Aorta (tissue), 5 donors: ENCODE measurements at regions not wholly inside any gene's neighbourhood (a gene's known extent, or its start where the extent isn't known, plus 50 kb on each side); places are given as distances from the start of the nearest gene placed in this dataset.

ENCODE experiments used
- ATAC-seq: fragments of 200-7000 bp; cut with Tn5 transposase; one replicate; pipeline ENCODE4 v1.9.1; 2022; ENCODE audit warnings: moderate library complexity; ENCODE audit not compliant: low FRiP score
- DNase-seq, 2 donors: peaks; one replicate each; pipeline ENCODE4 v3.0.0-alpha.2; 2020
- H3K27ac ChIP-seq, 2 donors: one replicate each; pipeline ENCODE4 v1.5.1; 2013; ENCODE audit warnings: low read length in 2 of 2, mild to moderate bottlenecking in 2 of 2, moderate library complexity in 2 of 2, control low read depth in 1 of 2, inconsistent platforms in 1 of 2, low read depth in 1 of 2
- H3K27me3 ChIP-seq, 2 donors: one replicate each; pipeline ENCODE4 v1.6.1; 2013; ENCODE audit warnings: control low read depth in 1 of 2, low read length in 1 of 2, mild to moderate bottlenecking in 1 of 2, moderate library complexity in 1 of 2; ENCODE audit not compliant: insufficient read depth in 2 of 2, control insufficient read depth in 1 of 2
- H3K36me3 ChIP-seq, 2 donors: one replicate each; pipeline ENCODE4 v1.6.1; 2013; ENCODE audit warnings: control low read depth in 1 of 2, low read length in 1 of 2, mild to moderate bottlenecking in 1 of 2; ENCODE audit not compliant: insufficient read depth in 2 of 2, control insufficient read depth in 1 of 2
- H3K4me1 ChIP-seq, 2 donors: one replicate each; pipeline ENCODE4 v1.6.1; 2013; ENCODE audit warnings: low read length in 2 of 2, control low read depth in 1 of 2, mild to moderate bottlenecking in 1 of 2, moderate library complexity in 1 of 2; ENCODE audit not compliant: insufficient read depth in 2 of 2, control insufficient read depth in 1 of 2
- H3K4me3 ChIP-seq, 2 donors: one replicate each; pipeline ENCODE4 v1.5.1; 2013; ENCODE audit warnings: low read length in 2 of 2, control low read depth in 1 of 2, mild to moderate bottlenecking in 1 of 2
- H3K9me3 ChIP-seq: one replicate; pipeline ENCODE4 v1.6.1; 2013; ENCODE audit warnings: mild to moderate bottlenecking, low read length; ENCODE audit not compliant: control insufficient read depth
- WGBS, 2 donors: extraction: QIAGEN DNeasy Blood & Tissue Kit; methylation state at CpG; one replicate each; pipeline ENCODE4 v1.1.7; 2013; 5-methylcytosine and 5-hydroxymethylcytosine counted together
- intact Hi-C, 2 donors: fragments of 100-400 bp; cut with DNase I; formaldehyde crosslinking; loops; one replicate each; pipeline versions ENCODE4 v1.14.2 to v1.15.0; 2022
- donor health status: healthy with polysubstance abuse.
- donor health status: Bipolar disorder and iron deficiency.
- donor health status: DM: no; HTN: no; CAD: no.
- donor health status: DM: no; HTN: no; CAD: no.
- donor health status: DM: yes; HTN: yes; CAD: no.

DNA sequence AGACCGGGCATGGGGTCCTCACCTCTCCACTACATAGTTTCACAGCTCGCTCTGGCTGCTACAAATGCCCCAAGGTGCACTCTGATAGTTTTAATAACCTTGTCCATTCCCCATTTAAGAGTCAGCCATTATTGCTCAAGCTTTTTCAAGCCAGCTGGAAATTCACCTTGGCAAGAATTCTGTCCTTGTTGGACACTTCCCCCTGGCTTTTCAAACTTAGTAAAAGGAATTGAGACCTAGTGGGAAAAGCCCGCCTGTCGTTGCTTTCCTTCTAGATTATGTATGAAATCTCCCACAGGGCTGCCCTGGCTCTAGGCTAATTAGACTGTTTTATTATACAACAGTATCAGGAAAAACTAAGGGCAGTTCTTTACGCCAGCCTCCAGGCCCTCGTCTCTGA, 293.7 kb upstream of the GADL1 start:
- no peak for DNase-seq
- 12% methylated on average over 6 of the region's 6 CpGs for WGBS, 2 donors
- Histone ChIP-seq H3K9me3 (no peaks in the 10 kb centered on the region), H3K4me1 (peaks cover 2 to 15% of the 10 kb centered on the region in 2 donors), H3K27me3 (peaks cover 0 to 1% of the 10 kb centered on the region in 2 donors), H3K4me3 (no peak overlapping the region), H3K27ac (peak overlapping the region; percentile 43 to 78), H3K36me3 (no peaks in the 10 kb centered on the region)
- peak; percentile 36 for ATAC-seq
- intact Hi-C loops, result no loop called here

DNA sequence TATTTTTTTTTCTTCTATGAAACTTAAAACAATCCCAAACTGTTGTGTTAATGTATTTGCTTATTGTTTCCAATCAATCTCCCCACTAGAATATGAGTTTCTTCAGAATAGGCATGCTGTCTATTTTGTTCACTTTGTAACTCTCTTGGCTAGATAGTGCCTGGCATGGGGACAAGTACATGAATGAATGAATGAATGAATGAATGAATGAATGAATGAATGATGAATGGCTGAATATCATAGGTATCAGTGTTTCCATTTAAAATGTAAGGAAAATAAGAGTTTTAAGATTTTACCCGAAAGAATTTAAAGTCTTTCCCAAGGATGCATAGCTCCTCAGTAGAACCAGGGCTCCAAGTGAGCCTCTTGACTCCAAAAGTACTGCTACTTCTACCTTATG, 294.9 kb upstream of the GADL1 start:
- H3K27me3 ChIP-seq, result peaks cover 0 to 1% of the 10 kb centered on the region in 2 donors
- no peak overlapping the region for H3K27ac ChIP-seq
- intact Hi-C loops, result no loop called here
- no peak overlapping the region for H3K4me3 ChIP-seq
- DNase-seq (no peak), ATAC-seq (no peak)
- peaks cover 3 to 10% of the 10 kb centered on the region in 2 donors for H3K4me1 ChIP-seq
- H3K9me3 ChIP-seq, result no peaks in the 10 kb centered on the region
- 49 to 58% methylated on average over 1 of the region's 1 CpG for WGBS, 2 donors
- no peaks in the 10 kb centered on the region for H3K36me3 ChIP-seq

DNA sequence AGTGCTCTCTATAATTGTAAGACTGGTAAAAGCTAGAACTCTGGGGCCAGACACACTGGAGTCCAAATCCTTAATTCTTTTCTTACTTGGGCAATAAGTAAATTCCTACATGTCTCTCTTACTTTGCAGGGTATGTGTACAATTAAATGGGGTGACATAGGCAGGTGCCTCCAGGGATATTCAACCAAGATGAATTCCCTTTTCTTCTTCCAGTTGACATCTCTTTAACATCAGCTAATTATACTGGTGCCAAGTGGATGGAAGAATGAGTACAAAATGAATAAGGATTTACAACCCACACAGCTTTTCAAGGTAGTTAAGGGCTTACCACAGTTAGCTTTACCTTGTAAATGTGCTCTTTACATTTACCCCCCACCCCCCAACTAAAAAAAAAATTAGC, 295.5 kb upstream of the GADL1 start:
- peaks cover 0 to 1% of the 10 kb centered on the region in 2 donors for H3K27me3 ChIP-seq

GRCh38 chr3:31191354-31191753, 296.9 kb upstream of the GADL1 start:
- Histone ChIP-seq H3K27ac (no peak overlapping the region), H3K9me3 (no peaks in the 10 kb centered on the region), H3K4me1 (peaks cover 3 to 5% of the 10 kb centered on the region in 2 donors), H3K4me3 (no peak overlapping the region), H3K36me3 (no peaks in the 10 kb centered on the region), H3K27me3 (peaks cover 0 to 1% of the 10 kb centered on the region in 2 donors)
- intact Hi-C loops, result loop anchor here in 1 of 2 donors (10.0 kb wide), 1 partner anchor 83 kb away; no protein-coding TSS in a partner anchor
- no peak for ATAC-seq
- WGBS, 2 donors, result 55 to 68% methylated on average over 6 of the region's 6 CpGs
- DNase-seq, result no peak

More for the DNA sequence above, 295.5 kb upstream of the GADL1 start:
- no peaks in the 10 kb centered on the region for H3K36me3 ChIP-seq
- no peak overlapping the region for H3K4me3 ChIP-seq
- intact Hi-C loops, result loop anchor here in 1 of 2 donors (10.0 kb wide), 1 partner anchor 85 kb away; no protein-coding TSS in a partner anchor
- no peak overlapping the region for H3K27ac ChIP-seq
- DNase-seq, result no peak
- H3K9me3 ChIP-seq, result no peaks in the 10 kb centered on the region
- ATAC-seq, result no peak
- peaks cover 2 to 5% of the 10 kb centered on the region in 2 donors for H3K4me1 ChIP-seq

DNA sequence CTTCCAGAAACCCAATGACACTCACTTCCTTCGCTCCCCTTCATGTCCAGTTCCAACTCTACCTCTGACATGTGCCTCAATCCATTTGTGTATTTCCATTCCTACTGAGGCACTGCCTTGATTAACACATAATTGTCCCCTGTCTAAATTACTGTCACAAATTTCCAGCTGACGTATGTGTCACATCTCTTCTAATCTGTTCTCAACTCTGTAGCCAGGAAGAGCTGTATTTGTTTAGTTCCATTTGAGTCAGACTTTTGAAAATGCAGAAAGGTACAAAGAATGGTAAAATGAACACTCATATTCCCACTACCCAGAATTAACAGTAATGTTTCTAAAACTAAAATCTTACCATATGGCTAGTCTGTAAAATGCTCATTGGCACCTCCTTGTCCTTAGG, 299.0 kb upstream of the GADL1 start:
- ATAC-seq, result no peak
- Histone ChIP-seq H3K27me3 (peaks cover 0 to 1% of the 10 kb centered on the region in 2 donors), H3K9me3 (no peaks in the 10 kb centered on the region), H3K4me3 (no peak overlapping the region), H3K36me3 (no peaks in the 10 kb centered on the region), H3K4me1 (peaks cover 0 to 6% of the 10 kb centered on the region in 2 donors), H3K27ac (no peak overlapping the region)
- DNase-seq, result no peak
- intact Hi-C loops, result loop anchor here in 1 of 2 donors (10.0 kb wide), 1 partner anchor 81 kb away; no protein-coding TSS in a partner anchor
- 85 to 86% methylated on average over 2 of the region's 2 CpGs for WGBS, 2 donors

- intact Hi-C loops, result loop anchor here in 1 of 2 donors (10.0 kb wide), 1 partner anchor 81 kb away; no protein-coding TSS in a partner anchor
- H3K9me3 ChIP-seq, result no peaks in the 10 kb centered on the region
- ATAC-seq, result no peak
- H3K27ac ChIP-seq, result no peak overlapping the region
- H3K27me3 ChIP-seq, result peaks cover 0 to 1% of the 10 kb centered on the region in 2 donors
- H3K4me3 ChIP-seq, result no peak overlapping the region
- H3K4me1 ChIP-seq, result peaks cover 0 to 6% of the 10 kb centered on the region in 2 donors
- DNase-seq, result no peak
- no peaks in the 10 kb centered on the region for H3K36me3 ChIP-seq
- 97 to 100% methylated on average over 1 of the region's 1 CpG for WGBS, 2 donors
Measured at GRCh38 chr3:31193871-31194270, 299.4 kb upstream of the GADL1 start.

DNA sequence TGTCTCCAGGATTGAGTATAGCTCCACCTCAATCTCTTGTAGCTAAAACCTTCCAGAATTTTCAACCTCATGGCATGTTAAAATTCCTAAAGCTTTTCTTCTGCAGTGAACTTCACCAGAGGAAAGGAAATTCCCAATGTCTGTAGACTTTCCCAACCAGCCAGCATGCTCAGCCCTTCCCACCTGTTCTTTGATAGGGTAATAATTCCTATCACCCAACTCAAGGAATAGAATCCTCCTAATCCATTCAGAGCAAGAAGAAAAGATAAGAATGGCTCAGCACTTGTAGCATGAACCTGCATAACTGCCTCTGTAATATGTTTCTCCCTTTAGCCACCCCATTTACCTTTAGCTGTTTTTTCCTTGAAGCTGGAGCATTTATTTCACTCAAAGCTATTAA, 301.8 kb upstream of the GADL1 start:
- Histone ChIP-seq H3K4me3 (no peak overlapping the region), H3K27ac (no peak overlapping the region), H3K27me3 (peaks cover 0 to 1% of the 10 kb centered on the region in 2 donors), H3K9me3 (no peaks in the 10 kb centered on the region), H3K4me1 (peaks cover 0 to 6% of the 10 kb centered on the region in 2 donors), H3K36me3 (no peaks in the 10 kb centered on the region)
- no peak for DNase-seq
- ATAC-seq, result no peak
- intact Hi-C loops, result loop anchor here in 1 of 2 donors (10.0 kb wide), 1 partner anchor 79 kb away; no protein-coding TSS in a partner anchor

DNA sequence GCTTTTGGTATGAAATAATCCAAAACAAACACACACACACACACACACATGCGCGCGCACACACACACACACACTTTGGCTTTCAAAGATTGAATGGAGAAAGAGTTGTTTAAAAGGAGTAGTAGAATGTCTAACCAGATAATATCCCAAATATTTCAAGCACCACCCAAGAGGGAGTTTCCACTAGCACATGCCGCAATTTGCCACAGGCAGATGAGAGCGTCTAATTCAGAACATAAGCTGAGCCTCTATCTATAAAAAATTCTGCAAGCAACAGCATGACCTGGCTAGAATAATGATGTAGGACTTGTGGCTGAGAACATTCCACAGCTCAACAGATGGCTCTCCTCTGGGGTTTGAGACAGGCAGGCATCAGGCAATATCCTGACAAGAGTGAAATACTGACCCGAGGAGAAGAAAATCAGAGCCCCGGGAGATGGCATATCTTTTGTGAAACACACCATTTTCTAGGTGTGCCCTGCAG, 302.5 kb upstream of the GADL1 start:
- H3K36me3 ChIP-seq, result no peaks in the 10 kb centered on the region
- H3K27me3 ChIP-seq, result no peaks in the 10 kb centered on the region
- H3K4me3 ChIP-seq, result peak overlapping the region in 1 of 2 donors; percentile 9
- 4 to 11% methylated on average over 7 of the region's 7 CpGs for WGBS, 2 donors
- peaks cover 0 to 6% of the 10 kb centered on the region in 2 donors for H3K4me1 ChIP-seq
- H3K9me3 ChIP-seq, result no peaks in the 10 kb centered on the region
- DNase-seq (peak; percentile 59 to 82), ATAC-seq (peak; percentile 49)
- intact Hi-C loops, result loop anchor here in 1 of 2 donors (10.0 kb wide), 1 partner anchor 78 kb away; no protein-coding TSS in a partner anchor
- H3K27ac ChIP-seq, result peak overlapping the region in 1 of 2 donors; percentile 59

GRCh38 chr3:31197941-31198340, 303.5 kb upstream of the GADL1 start:
- 86 to 91% methylated on average over 2 of the region's 2 CpGs for WGBS, 2 donors
- no peak overlapping the region for H3K27ac ChIP-seq
- H3K9me3 ChIP-seq, result no peaks in the 10 kb centered on the region
- H3K27me3 ChIP-seq, result no peaks in the 10 kb centered on the region
- ATAC-seq (no peak), DNase-seq (no peak)
- H3K4me3 ChIP-seq, result no peak overlapping the region
- intact Hi-C loops, result loop anchor here in 1 of 2 donors (10.0 kb wide), 1 partner anchor 77 kb away; no protein-coding TSS in a partner anchor
- H3K36me3 ChIP-seq, result no peaks in the 10 kb centered on the region
- peaks cover 0 to 6% of the 10 kb centered on the region in 2 donors for H3K4me1 ChIP-seq
